ENCODE measurements at regions not wholly inside any gene's neighbourhood (a gene's known extent, or its start where the extent isn't known, plus 50 kb on each side); places are given as distances from the start of the nearest gene placed in this dataset.
"Not testable (repeated sequence)": the region's sequence is repeated elsewhere in the genome, so short reads cannot be mapped to it uniquely, and the experiment has no call there.

- DNase-seq: no peak
Measured at GRCh38 chr16:24624102-24624501, 84.7 kb downstream of the RBBP6 start.

GRCh38 chr16:24626256-24626655 lies 86.9 kb downstream of the RBBP6 start:
- DNase-seq: no peak

GRCh38 chr16:24634919-24635318 lies 94.5 kb upstream of the TNRC6A start:
- no peak for DNase-seq

- peak in 1 of 2 donors; percentile 17 for DNase-seq
Measured at GRCh38 chr16:24635900-24636610, 93.4 kb upstream of the TNRC6A start.

GRCh38 chr16:24639769-24640168 lies 89.7 kb upstream of the TNRC6A start:
- no peak for DNase-seq

- no peak for DNase-seq
Measured at GRCh38 chr16:24643489-24643888, 86.0 kb upstream of the TNRC6A start.

- no peak for DNase-seq
Measured at GRCh38 chr16:24645739-24646645, 83.5 kb upstream of the TNRC6A start.

- no peak for DNase-seq
Measured at GRCh38 chr16:24646646-24646995, 82.8 kb upstream of the TNRC6A start.

- no peak for DNase-seq
Measured at GRCh38 chr16:24652209-24652712, 77.2 kb upstream of the TNRC6A start.

GRCh38 chr16:24652803-24653202 lies 76.6 kb upstream of the TNRC6A start:
- DNase-seq: no peak

GRCh38 chr16:24653725-24654124 lies 75.7 kb upstream of the TNRC6A start:
- no peak for DNase-seq

GRCh38 chr16:24665942-24666341 lies 63.5 kb upstream of the TNRC6A start:
- not testable (repeated sequence) for DNase-seq

- no peak for DNase-seq
Measured at GRCh38 chr16:24667244-24667764, 62.1 kb upstream of the TNRC6A start.

GRCh38 chr16:24668481-24669061 lies 60.9 kb upstream of the TNRC6A start:
- no peak for DNase-seq

- DNase-seq: peak; percentile 62 to 65
Measured at GRCh38 chr16:24670623-24671454, 58.6 kb upstream of the TNRC6A start.

- no peak for DNase-seq
Measured at GRCh38 chr16:24671455-24671954, 57.9 kb upstream of the TNRC6A start.

- no peak for DNase-seq
Measured at GRCh38 chr16:24673155-24673554, 56.3 kb upstream of the TNRC6A start.

- no peak for DNase-seq
Measured at GRCh38 chr16:24674877-24675276, 54.6 kb upstream of the TNRC6A start.

GRCh38 chr16:24677388-24677787 lies 52.1 kb upstream of the TNRC6A start:
- no peak for DNase-seq

Data from hippocampal formation (tissue), 2 donors.